ENCODE measurements at regions not wholly inside any gene's neighbourhood (a gene's known extent, or its start where the extent isn't known, plus 50 kb on each side); places are given as distances from the start of the nearest gene placed in this dataset.

GRCh38 chr14:81679226-81679625 lies 145.6 kb upstream of the SEL1L start:
- Histone ChIP-seq H3K9ac (ENCODE audit: insufficient read depth, low read length, poor library complexity, severe bottlenecking) (no peak overlapping the region), H3K4me2 (replicated peaks; ENCODE audit: extremely low read depth, low read length, poor library complexity, severe bottlenecking) (no peak overlapping the region), H3K9me3 (replicated peaks in 1 of 2; ENCODE audit: control insufficient read depth in 1 of 2, insufficient read depth in 1 of 2, low read length in 2 of 2) (no peaks in the 10 kb centered on the region), H3K27ac (ENCODE audit: low read depth in 1 of 2, low read length in 2 of 2) (no peak overlapping the region), H3K4me1 (ENCODE audit: control insufficient read depth in 1 of 2, insufficient read depth in 2 of 2, low read length in 2 of 2) (no peaks in the 10 kb centered on the region), H3K36me3 (replicated peaks in 1 of 2; ENCODE audit: control insufficient read depth in 1 of 2, insufficient read depth in 2 of 2, low read length in 2 of 2) (no peaks in the 10 kb centered on the region), H3K27me3 (ENCODE audit: control insufficient read depth in 2 of 2, insufficient read depth in 2 of 2, low read length in 2 of 2) (no peaks in the 10 kb centered on the region), H2AFZ (ENCODE audit: insufficient read depth, low read depth, low read length, poor library complexity, severe bottlenecking) (no peak overlapping the region), H3K79me2 (ENCODE audit: insufficient read depth, low read length) (no peaks in the 10 kb centered on the region), H3K4me3 (replicated peaks in 1 of 3; ENCODE audit: low read depth in 2 of 3, low read length in 3 of 3) (no peak overlapping the region), H4K20me1 (ENCODE audit: insufficient read depth, low read length) (no peaks in the 10 kb centered on the region)
- Mint-ChIP-seq H3K9me3 (peaks cover 0 to 7% (median 3%) of the 10 kb centered on the region in 7 donors), H3K27ac (no peak overlapping the region), H3K4me3 (no peak overlapping the region), H3K36me3 (no peaks in the 10 kb centered on the region), H3K4me1 (no peaks in the 10 kb centered on the region), H3K27me3 (ENCODE audit: low read depth in 3 of 3) (peaks cover 3 to 8% (median 4%) of the 10 kb centered on the region in 3 donors)
- DNase-seq: no peak
- WGBS (ENCODE audit: insufficient coverage): 95% methylated on average over 15 of the region's 20 CpGs
- intact Hi-C loops (cut with micrococcal nuclease): no loop called here
- no peak for TF ChIP-seq CTCF (IDR thresholded peaks at IDR 0.05)

- Histone ChIP-seq H3K4me2 (replicated peaks; ENCODE audit: extremely low read depth, low read length, poor library complexity, severe bottlenecking) (no peak overlapping the region), H3K9ac (ENCODE audit: insufficient read depth, low read length, poor library complexity, severe bottlenecking) (no peak overlapping the region), H3K27me3 (ENCODE audit: control insufficient read depth in 2 of 2, insufficient read depth in 2 of 2, low read length in 2 of 2) (no peaks in the 10 kb centered on the region), H3K36me3 (replicated peaks in 1 of 2; ENCODE audit: control insufficient read depth in 1 of 2, insufficient read depth in 2 of 2, low read length in 2 of 2) (no peaks in the 10 kb centered on the region), H4K20me1 (ENCODE audit: insufficient read depth, low read length) (no peaks in the 10 kb centered on the region), H3K4me1 (ENCODE audit: control insufficient read depth in 1 of 2, insufficient read depth in 2 of 2, low read length in 2 of 2) (no peaks in the 10 kb centered on the region), H2AFZ (ENCODE audit: insufficient read depth, low read depth, low read length, poor library complexity, severe bottlenecking) (no peak overlapping the region), H3K27ac (ENCODE audit: low read depth in 1 of 2, low read length in 2 of 2) (no peak overlapping the region), H3K79me2 (ENCODE audit: insufficient read depth, low read length) (no peaks in the 10 kb centered on the region), H3K4me3 (replicated peaks in 1 of 3; ENCODE audit: low read depth in 2 of 3, low read length in 3 of 3) (no peak overlapping the region), H3K9me3 (replicated peaks in 1 of 2; ENCODE audit: control insufficient read depth in 1 of 2, insufficient read depth in 1 of 2, low read length in 2 of 2) (no peaks in the 10 kb centered on the region)
- intact Hi-C loops (cut with micrococcal nuclease): no loop called here
- no peak for TF ChIP-seq CTCF (IDR thresholded peaks at IDR 0.05)
- DNase-seq: no peak
- peaks cover 0 to 7% (median 3%) of the 10 kb centered on the region in 7 donors for H3K9me3 Mint-ChIP-seq
- H3K4me1 Mint-ChIP-seq: no peaks in the 10 kb centered on the region
- peaks cover 3 to 8% (median 4%) of the 10 kb centered on the region in 3 donors for H3K27me3 Mint-ChIP-seq (ENCODE audit: low read depth in 3 of 3)
- H3K27ac Mint-ChIP-seq: peak overlapping the region in 1 of 7 donors; percentile 8
- H3K36me3 Mint-ChIP-seq: no peaks in the 10 kb centered on the region
- WGBS (ENCODE audit: insufficient coverage): 40% methylated on average over 1 of the region's 3 CpGs
- no peak overlapping the region for H3K4me3 Mint-ChIP-seq
Observed at GRCh38 chr14:81681541-81681940, 147.9 kb upstream of the SEL1L start.

All from CD14-positive monocyte (primary cell).